ENCODE measurements at regions not wholly inside any gene's neighbourhood (a gene's known extent, or its start where the extent isn't known, plus 50 kb on each side); places are given as distances from the start of the nearest gene placed in this dataset.

- H3K9me3 Mint-ChIP-seq: peaks cover 2 to 12% (median 11%) of the 10 kb centered on the region in 7 donors
- Histone ChIP-seq H4K20me1 (ENCODE audit: insufficient read depth, low read length) (no peaks in the 10 kb centered on the region), H3K4me3 (replicated peaks in 1 of 3; ENCODE audit: low read depth in 2 of 3, low read length in 3 of 3) (no peak overlapping the region), H3K9ac (ENCODE audit: insufficient read depth, low read length, poor library complexity, severe bottlenecking) (no peak overlapping the region), H3K36me3 (replicated peaks in 1 of 2; ENCODE audit: control insufficient read depth in 1 of 2, insufficient read depth in 2 of 2, low read length in 2 of 2) (no peaks in the 10 kb centered on the region), H3K4me1 (ENCODE audit: control insufficient read depth in 1 of 2, insufficient read depth in 2 of 2, low read length in 2 of 2) (no peaks in the 10 kb centered on the region), H3K9me3 (replicated peaks in 1 of 2; ENCODE audit: control insufficient read depth in 1 of 2, insufficient read depth in 1 of 2, low read length in 2 of 2) (peaks cover 0 to 4% of the 10 kb centered on the region in 2 donors), H3K79me2 (ENCODE audit: insufficient read depth, low read length) (no peaks in the 10 kb centered on the region), H3K4me2 (replicated peaks; ENCODE audit: extremely low read depth, low read length, poor library complexity, severe bottlenecking) (no peak overlapping the region), H2AFZ (ENCODE audit: insufficient read depth, low read depth, low read length, poor library complexity, severe bottlenecking) (no peak overlapping the region), H3K27me3 (ENCODE audit: control insufficient read depth in 2 of 2, insufficient read depth in 2 of 2, low read length in 2 of 2) (no peaks in the 10 kb centered on the region), H3K27ac (ENCODE audit: low read depth in 1 of 2, low read length in 2 of 2) (no peak overlapping the region)
- peaks cover 0 to 1% (median 1%) of the 10 kb centered on the region in 3 donors for H3K27me3 Mint-ChIP-seq (ENCODE audit: low read depth in 3 of 3)
- DNase-seq: no peak
- H3K36me3 Mint-ChIP-seq: no peaks in the 10 kb centered on the region
- no peak overlapping the region for H3K27ac Mint-ChIP-seq
- H3K4me1 Mint-ChIP-seq: no peaks in the 10 kb centered on the region
- intact Hi-C loops (cut with micrococcal nuclease): no loop called here
- 88% methylated on average over 1 of the region's 2 CpGs for WGBS (ENCODE audit: insufficient coverage)
- no peak overlapping the region for H3K4me3 Mint-ChIP-seq
- no peak for TF ChIP-seq CTCF (IDR thresholded peaks at IDR 0.05)
These were observed 218.9 kb downstream of the LACC1 start for GRCh38 chr13:44098559-44098958.

GRCh38 chr13:44101347-44102083 lies 221.8 kb downstream of the LACC1 start:
- Histone ChIP-seq H3K27ac (ENCODE audit: low read depth in 1 of 2, low read length in 2 of 2) (no peak overlapping the region), H3K79me2 (ENCODE audit: insufficient read depth, low read length) (no peaks in the 10 kb centered on the region), H3K4me1 (ENCODE audit: control insufficient read depth in 1 of 2, insufficient read depth in 2 of 2, low read length in 2 of 2) (no peaks in the 10 kb centered on the region), H4K20me1 (ENCODE audit: insufficient read depth, low read length) (no peaks in the 10 kb centered on the region), H3K9me3 (replicated peaks in 1 of 2; ENCODE audit: control insufficient read depth in 1 of 2, insufficient read depth in 1 of 2, low read length in 2 of 2) (peaks cover 0 to 4% of the 10 kb centered on the region in 2 donors), H3K4me2 (replicated peaks; ENCODE audit: extremely low read depth, low read length, poor library complexity, severe bottlenecking) (no peak overlapping the region), H3K4me3 (replicated peaks in 1 of 3; ENCODE audit: low read depth in 2 of 3, low read length in 3 of 3) (no peak overlapping the region), H3K36me3 (replicated peaks in 1 of 2; ENCODE audit: control insufficient read depth in 1 of 2, insufficient read depth in 2 of 2, low read length in 2 of 2) (no peaks in the 10 kb centered on the region), H3K27me3 (ENCODE audit: control insufficient read depth in 2 of 2, insufficient read depth in 2 of 2, low read length in 2 of 2) (no peaks in the 10 kb centered on the region), H3K9ac (ENCODE audit: insufficient read depth, low read length, poor library complexity, severe bottlenecking) (no peak overlapping the region), H2AFZ (ENCODE audit: insufficient read depth, low read depth, low read length, poor library complexity, severe bottlenecking) (no peak overlapping the region)
- Mint-ChIP-seq H3K27ac (no peak overlapping the region), H3K27me3 (ENCODE audit: low read depth in 3 of 3) (no peaks in the 10 kb centered on the region), H3K36me3 (no peaks in the 10 kb centered on the region), H3K4me3 (no peak overlapping the region), H3K9me3 (peaks cover 2 to 17% (median 12%) of the 10 kb centered on the region in 7 donors), H3K4me1 (no peaks in the 10 kb centered on the region)
- intact Hi-C loops (cut with micrococcal nuclease): no loop called here
- WGBS (ENCODE audit: insufficient coverage): no CpG with 5 or more reads among the region's 2 CpGs
- TF ChIP-seq CTCF (IDR thresholded peaks at IDR 0.05): no peak
- DNase-seq: no peak
